ENCODE measurements at regions not wholly inside any gene's neighbourhood (a gene's known extent, or its start where the extent isn't known, plus 50 kb on each side); places are given as distances from the start of the nearest gene placed in this dataset.

DNA sequence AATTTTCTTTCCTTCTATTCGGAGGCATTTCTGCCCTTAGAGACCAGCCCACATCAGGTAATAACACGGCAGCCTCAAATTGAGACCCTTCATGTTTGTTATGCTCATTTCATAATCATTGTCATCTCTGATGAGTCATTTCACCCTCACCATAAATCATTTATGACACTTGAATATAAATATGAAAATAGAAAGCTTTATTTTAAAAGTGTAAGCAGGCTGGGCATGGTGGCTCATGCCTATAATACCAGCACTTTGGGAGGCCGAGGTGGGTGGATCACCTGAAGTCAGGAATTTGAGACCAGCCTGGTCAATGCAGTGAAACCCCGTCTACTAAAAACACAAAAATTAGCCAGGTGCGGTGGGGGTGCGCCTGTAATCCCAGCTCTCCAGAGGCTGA, 57.4 kb upstream of the EGFR start:
- Mint-ChIP-seq H3K4me3 (no peak overlapping the region), H3K4me1 (no peaks in the 10 kb centered on the region), H3K27me3 (ENCODE audit: low read depth in 3 of 3) (peaks cover 0 to 3% (median 0%) of the 10 kb centered on the region in 3 donors), H3K9me3 (peaks cover 6 to 29% (median 16%) of the 10 kb centered on the region in 7 donors), H3K36me3 (no peaks in the 10 kb centered on the region), H3K27ac (no peak overlapping the region)
- Histone ChIP-seq H3K9ac (ENCODE audit: insufficient read depth, low read length, poor library complexity, severe bottlenecking) (no peak overlapping the region), H3K4me3 (replicated peaks in 1 of 3; ENCODE audit: low read depth in 2 of 3, low read length in 3 of 3) (no peak overlapping the region), H3K27me3 (ENCODE audit: control insufficient read depth in 2 of 2, insufficient read depth in 2 of 2, low read length in 2 of 2) (no peaks in the 10 kb centered on the region), H3K27ac (ENCODE audit: low read depth in 1 of 2, low read length in 2 of 2) (no peak overlapping the region), H2AFZ (ENCODE audit: insufficient read depth, low read depth, low read length, poor library complexity, severe bottlenecking) (no peak overlapping the region), H4K20me1 (ENCODE audit: insufficient read depth, low read length) (no peaks in the 10 kb centered on the region), H3K79me2 (ENCODE audit: insufficient read depth, low read length) (no peaks in the 10 kb centered on the region), H3K4me2 (replicated peaks; ENCODE audit: extremely low read depth, low read length, poor library complexity, severe bottlenecking) (no peak overlapping the region), H3K36me3 (replicated peaks in 1 of 2; ENCODE audit: control insufficient read depth in 1 of 2, insufficient read depth in 2 of 2, low read length in 2 of 2) (no peaks in the 10 kb centered on the region), H3K9me3 (replicated peaks in 1 of 2; ENCODE audit: control insufficient read depth in 1 of 2, insufficient read depth in 1 of 2, low read length in 2 of 2) (peaks cover 20 to 28% of the 10 kb centered on the region in 2 donors), H3K4me1 (ENCODE audit: control insufficient read depth in 1 of 2, insufficient read depth in 2 of 2, low read length in 2 of 2) (no peaks in the 10 kb centered on the region)
- intact Hi-C loops (cut with micrococcal nuclease), result no loop called here
- TF ChIP-seq, protein P1, sequence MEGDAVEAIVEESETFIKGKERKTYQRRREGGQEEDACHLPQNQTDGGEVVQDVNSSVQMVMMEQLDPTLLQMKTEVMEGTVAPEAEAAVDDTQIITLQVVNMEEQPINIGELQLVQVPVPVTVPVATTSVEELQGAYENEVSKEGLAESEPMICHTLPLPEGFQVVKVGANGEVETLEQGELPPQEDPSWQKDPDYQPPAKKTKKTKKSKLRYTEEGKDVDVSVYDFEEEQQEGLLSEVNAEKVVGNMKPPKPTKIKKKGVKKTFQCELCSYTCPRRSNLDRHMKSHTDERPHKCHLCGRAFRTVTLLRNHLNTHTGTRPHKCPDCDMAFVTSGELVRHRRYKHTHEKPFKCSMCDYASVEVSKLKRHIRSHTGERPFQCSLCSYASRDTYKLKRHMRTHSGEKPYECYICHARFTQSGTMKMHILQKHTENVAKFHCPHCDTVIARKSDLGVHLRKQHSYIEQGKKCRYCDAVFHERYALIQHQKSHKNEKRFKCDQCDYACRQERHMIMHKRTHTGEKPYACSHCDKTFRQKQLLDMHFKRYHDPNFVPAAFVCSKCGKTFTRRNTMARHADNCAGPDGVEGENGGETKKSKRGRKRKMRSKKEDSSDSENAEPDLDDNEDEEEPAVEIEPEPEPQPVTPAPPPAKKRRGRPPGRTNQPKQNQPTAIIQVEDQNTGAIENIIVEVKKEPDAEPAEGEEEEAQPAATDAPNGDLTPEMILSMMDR (IDR thresholded peaks at IDR 0.05), result no peak
- 100% methylated on average over 1 of the region's 6 CpGs for WGBS (ENCODE audit: insufficient coverage)
- DNase-seq, result no peak

DNA sequence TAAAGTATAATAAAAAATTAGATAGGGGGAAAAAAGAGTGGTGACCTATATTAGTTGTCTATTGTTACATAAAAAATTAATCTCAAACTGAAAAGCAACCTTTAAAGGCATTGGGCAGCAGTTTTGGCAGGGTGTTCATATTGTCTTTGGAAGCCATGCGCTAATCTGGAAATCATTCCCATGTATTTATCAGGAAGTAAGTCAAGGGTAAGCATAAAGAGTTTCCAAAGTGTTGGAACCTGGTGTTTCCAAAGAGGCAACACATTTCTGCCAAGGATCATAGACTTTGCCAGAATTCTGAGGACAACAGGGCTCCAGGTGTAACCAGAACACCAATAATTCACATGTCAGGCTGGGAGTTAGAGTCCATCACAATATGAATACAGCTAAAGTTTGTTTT, 55.7 kb upstream of the EGFR start:
- WGBS (ENCODE audit: insufficient coverage), result no CpG with 5 or more reads among the region's 1 CpG
- H3K27me3 Mint-ChIP-seq (ENCODE audit: low read depth in 3 of 3), result peaks cover 0 to 3% (median 0%) of the 10 kb centered on the region in 3 donors

More for the DNA sequence above, 55.7 kb upstream of the EGFR start:
- no peak overlapping the region for H3K4me3 Mint-ChIP-seq
- peaks cover 2 to 23% (median 8%) of the 10 kb centered on the region in 7 donors for H3K9me3 Mint-ChIP-seq
- Histone ChIP-seq H3K4me3 (replicated peaks in 1 of 3; ENCODE audit: low read depth in 2 of 3, low read length in 3 of 3) (no peak overlapping the region), H2AFZ (ENCODE audit: insufficient read depth, low read depth, low read length, poor library complexity, severe bottlenecking) (no peak overlapping the region), H3K36me3 (replicated peaks in 1 of 2; ENCODE audit: control insufficient read depth in 1 of 2, insufficient read depth in 2 of 2, low read length in 2 of 2) (no peaks in the 10 kb centered on the region), H4K20me1 (ENCODE audit: insufficient read depth, low read length) (no peaks in the 10 kb centered on the region), H3K4me2 (replicated peaks; ENCODE audit: extremely low read depth, low read length, poor library complexity, severe bottlenecking) (no peak overlapping the region), H3K9ac (ENCODE audit: insufficient read depth, low read length, poor library complexity, severe bottlenecking) (no peak overlapping the region), H3K9me3 (replicated peaks in 1 of 2; ENCODE audit: control insufficient read depth in 1 of 2, insufficient read depth in 1 of 2, low read length in 2 of 2) (peaks cover 11 to 12% of the 10 kb centered on the region in 2 donors), H3K27ac (ENCODE audit: low read depth in 1 of 2, low read length in 2 of 2) (no peak overlapping the region), H3K27me3 (ENCODE audit: control insufficient read depth in 2 of 2, insufficient read depth in 2 of 2, low read length in 2 of 2) (no peaks in the 10 kb centered on the region), H3K4me1 (ENCODE audit: control insufficient read depth in 1 of 2, insufficient read depth in 2 of 2, low read length in 2 of 2) (no peaks in the 10 kb centered on the region), H3K79me2 (ENCODE audit: insufficient read depth, low read length) (no peaks in the 10 kb centered on the region)
- no peak for DNase-seq
- H3K4me1 Mint-ChIP-seq, result no peaks in the 10 kb centered on the region
- H3K36me3 Mint-ChIP-seq, result no peaks in the 10 kb centered on the region
- TF ChIP-seq, protein P1 (IDR thresholded peaks at IDR 0.05), result no peak
- H3K27ac Mint-ChIP-seq, result no peak overlapping the region
- intact Hi-C loops (cut with micrococcal nuclease), result no loop called here
